Chondrocyte (in vitro differentiated cells): ENCODE measurements at regions not wholly inside any gene's neighbourhood (a gene's known extent, or its start where the extent isn't known, plus 50 kb on each side); places are given as distances from the start of the nearest gene placed in this dataset.
A peak's percentile ranks its signal among the peaks of the same experiment; 100 is the strongest.
"Not testable (repeated sequence)": the region's sequence is repeated elsewhere in the genome, so short reads cannot be mapped to it uniquely, and the experiment has no call there.

Experiments used
- DNase-seq: peaks from one replicate; pipeline ENCODE4 v3.0.0; 2021; ENCODE audit warnings: mixed read lengths, low spot score
- H3K27ac Mint-ChIP-seq: one replicate; pipeline ENCODE4 v1.8.0; 2021; ENCODE audit warnings: mild to moderate bottlenecking, moderate library complexity, mixed read lengths; ENCODE audit not compliant: unreplicated experiment
- H3K27me3 Mint-ChIP-seq: 2 replicates; pipeline ENCODE4 v1.8.0; 2021; ENCODE audit warnings: low read depth, mixed read lengths
- H3K36me3 Mint-ChIP-seq: 2 replicates; pipeline ENCODE4 v1.8.0; 2021; ENCODE audit warnings: low read depth, mixed read lengths
- H3K4me1 Mint-ChIP-seq: 2 replicates; pipeline ENCODE4 v1.8.0; 2021; ENCODE audit warnings: low read depth, mild to moderate bottlenecking, mixed read lengths
- H3K4me3 Mint-ChIP-seq: one replicate; pipeline ENCODE4 v1.8.0; 2021; ENCODE audit warnings: mild to moderate bottlenecking, moderate library complexity, mixed read lengths; ENCODE audit not compliant: unreplicated experiment
- H3K9me3 Mint-ChIP-seq: 2 replicates; pipeline ENCODE4 v1.8.0; 2021; ENCODE audit warnings: low read depth, mixed read lengths
- CTCF ChIP-seq: fragments of 200-600 bp; sonication (generic); IDR thresholded peaks from 2 replicates; pipeline ENCODE4 v1.5.0; 2021; ENCODE audit warnings: antibody characterized with exemption, mild to moderate bottlenecking, moderate library complexity

- Mint-ChIP-seq H3K9me3 (peaks cover 3% of the 10 kb centered on the region), H3K27ac (no peak overlapping the region), H3K4me3 (no peak overlapping the region), H3K27me3 (no peaks in the 10 kb centered on the region), H3K4me1 (peaks cover 47% of the 10 kb centered on the region), H3K36me3 (no peaks in the 10 kb centered on the region)
- no peak for DNase-seq
- TF ChIP-seq CTCF = no peak
Observed at GRCh38 chr15:67947254-67948039, 106.7 kb upstream of the PIAS1 start.

- no peak for TF ChIP-seq CTCF
- no peaks in the 10 kb centered on the region for H3K27me3 Mint-ChIP-seq
- no peak overlapping the region for H3K27ac Mint-ChIP-seq
- peaks cover 44% of the 10 kb centered on the region for H3K4me1 Mint-ChIP-seq
- H3K9me3 Mint-ChIP-seq = peaks cover 3% of the 10 kb centered on the region
- no peak for DNase-seq
- H3K4me3 Mint-ChIP-seq = no peak overlapping the region
- no peaks in the 10 kb centered on the region for H3K36me3 Mint-ChIP-seq
Observed at GRCh38 chr15:67948215-67948614, 105.9 kb upstream of the PIAS1 start.

- not testable (repeated sequence) for H3K36me3 Mint-ChIP-seq, H3K27me3 Mint-ChIP-seq, DNase-seq, H3K9me3 Mint-ChIP-seq, H3K27ac Mint-ChIP-seq, H3K4me3 Mint-ChIP-seq
- peaks cover 39% of the 10 kb centered on the region for H3K4me1 Mint-ChIP-seq
Observed at GRCh38 chr15:67951187-67951586, 102.9 kb upstream of the PIAS1 start.

- Mint-ChIP-seq H3K27me3 (no peaks in the 10 kb centered on the region), H3K27ac (no peak overlapping the region), H3K36me3 (no peaks in the 10 kb centered on the region), H3K9me3 (peaks cover 5% of the 10 kb centered on the region), H3K4me3 (no peak overlapping the region), H3K4me1 (peaks cover 31% of the 10 kb centered on the region)
- no peak for TF ChIP-seq CTCF
- DNase-seq = no peak
Observed at GRCh38 chr15:67953299-67953698, 100.8 kb upstream of the PIAS1 start.

GRCh38 chr15:67955252-67955651 lies 98.9 kb upstream of the PIAS1 start:
- no peak for TF ChIP-seq CTCF
- Mint-ChIP-seq H3K4me3 (no peak overlapping the region), H3K36me3 (peaks cover 1% of the 10 kb centered on the region), H3K27ac (peak overlapping the region; percentile 65), H3K27me3 (no peaks in the 10 kb centered on the region), H3K4me1 (peaks cover 30% of the 10 kb centered on the region), H3K9me3 (peaks cover 3% of the 10 kb centered on the region)
- no peak for DNase-seq
